HG03159 (cell line): ENCODE measurements at regions not wholly inside any gene's neighbourhood (a gene's known extent, or its start where the extent isn't known, plus 50 kb on each side); places are given as distances from the start of the nearest gene placed in this dataset.

Experiments used
- ATAC-seq: cut with Tn5 transposase; IDR thresholded peaks from one replicate; pipeline ENCODE4 v1.9.1; 2021; ENCODE audit warnings: mild to moderate bottlenecking, moderate library complexity; ENCODE audit not compliant: unreplicated experiment

- no peak for ATAC-seq
Observed at GRCh38 chr17:34099859-34100515, 155.1 kb upstream of the CCL2 start.

DNA sequence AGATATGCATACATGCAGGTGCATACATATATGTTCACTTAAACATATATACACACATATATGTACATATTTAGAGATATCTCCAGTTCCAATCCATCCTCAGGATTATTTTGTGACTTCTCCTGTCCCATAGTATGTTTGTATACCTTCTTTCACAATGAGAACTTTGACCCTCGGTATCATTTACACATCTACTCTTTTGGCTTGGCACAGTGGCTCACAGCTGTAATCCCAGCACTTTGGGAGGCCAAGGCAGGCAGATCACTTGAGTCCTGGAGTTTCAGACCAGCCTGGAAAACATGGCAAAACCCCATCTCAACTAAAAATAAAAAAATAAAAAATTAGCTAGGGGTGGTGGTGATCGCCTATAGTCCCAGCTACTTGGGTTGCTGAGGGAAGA lies 148.1 kb upstream of the CCL2 start:
- no peak for ATAC-seq

DNA sequence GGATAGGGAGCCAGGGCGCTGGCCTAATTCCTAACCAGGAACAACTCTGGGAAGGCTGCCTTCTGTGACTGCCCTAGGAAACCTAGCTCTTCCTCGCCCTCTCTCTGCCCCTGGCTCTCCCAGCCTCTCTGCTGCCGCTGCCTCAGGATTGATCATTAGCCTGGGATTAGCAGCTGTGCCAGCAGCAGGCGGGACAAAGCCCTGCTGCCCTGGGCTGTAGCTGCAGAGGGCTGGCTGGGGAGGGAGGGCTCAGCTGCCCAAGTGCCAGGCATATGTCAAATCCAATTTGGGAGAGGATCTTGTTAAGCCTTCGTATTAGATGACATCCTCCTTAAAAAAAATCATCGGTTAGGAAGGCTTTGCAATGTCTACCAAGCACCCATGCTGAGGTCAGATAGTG lies 144.8 kb upstream of the CCL2 start:
- no peak for ATAC-seq

- ATAC-seq, result no peak
Observed at GRCh38 chr17:34113089-34113488, 142.0 kb upstream of the CCL2 start.

GRCh38 chr17:34114174-34114573 lies 140.9 kb upstream of the CCL2 start:
- ATAC-seq, result no peak

- no peak for ATAC-seq
Observed at GRCh38 chr17:34116306-34116705, 138.8 kb upstream of the CCL2 start.

GRCh38 chr17:34117332-34117731 lies 137.8 kb upstream of the CCL2 start:
- no peak for ATAC-seq

GRCh38 chr17:34117811-34118210 lies 137.3 kb upstream of the CCL2 start:
- ATAC-seq, result no peak

- ATAC-seq, result no peak
Observed at GRCh38 chr17:34118564-34118963, 136.5 kb upstream of the CCL2 start.

- ATAC-seq, result no peak
Observed at GRCh38 chr17:34121311-34121710, 133.8 kb upstream of the CCL2 start.

- no peak for ATAC-seq
Observed at GRCh38 chr17:34122515-34122914, 132.6 kb upstream of the CCL2 start.

GRCh38 chr17:34125010-34125409 lies 130.1 kb upstream of the CCL2 start:
- ATAC-seq, result no peak

DNA sequence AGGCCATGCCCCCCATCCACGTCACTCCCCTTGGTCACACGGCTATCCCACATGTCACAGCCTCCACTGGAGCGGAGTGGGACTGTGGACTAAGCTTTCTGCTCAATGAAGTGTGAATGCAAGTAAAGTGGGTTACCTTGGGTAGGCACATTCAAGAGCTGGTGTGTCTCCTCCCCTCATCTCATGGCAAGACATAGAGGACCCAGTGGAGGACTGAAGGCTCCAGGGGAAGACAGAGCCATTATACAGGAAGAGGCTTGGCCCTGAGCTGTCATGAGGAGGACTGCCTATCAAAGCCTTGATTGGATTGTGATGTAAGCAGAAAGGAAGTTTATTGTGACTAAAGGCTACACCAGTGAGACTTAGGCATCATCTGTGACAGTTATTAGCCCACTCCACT lies 129.2 kb upstream of the CCL2 start:
- ATAC-seq, result no peak

DNA sequence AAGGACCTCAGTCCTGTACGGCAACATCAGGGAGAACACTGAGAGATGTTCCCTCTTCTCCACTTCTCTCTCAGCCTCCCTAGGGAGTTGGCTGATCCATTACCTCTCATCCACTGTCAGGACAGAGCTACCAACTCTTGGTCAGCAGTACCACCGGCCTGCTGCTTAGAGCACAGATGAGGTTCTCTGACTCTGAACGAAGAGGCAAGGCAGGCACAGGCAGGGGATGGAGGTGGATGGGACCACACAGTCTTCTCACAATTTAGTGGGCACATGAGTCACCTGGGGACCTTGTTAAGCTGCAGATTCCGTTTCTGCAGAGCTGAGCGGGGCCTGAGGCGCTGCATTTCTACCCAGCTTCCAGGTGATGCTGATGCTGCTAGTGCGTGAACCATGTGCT lies 128.6 kb upstream of the CCL2 start:
- ATAC-seq, result no peak

GRCh38 chr17:34126965-34127364 lies 128.1 kb upstream of the CCL2 start:
- ATAC-seq, result no peak

- ATAC-seq, result no peak
Observed at GRCh38 chr17:34130544-34130943, 124.5 kb upstream of the CCL2 start.

DNA sequence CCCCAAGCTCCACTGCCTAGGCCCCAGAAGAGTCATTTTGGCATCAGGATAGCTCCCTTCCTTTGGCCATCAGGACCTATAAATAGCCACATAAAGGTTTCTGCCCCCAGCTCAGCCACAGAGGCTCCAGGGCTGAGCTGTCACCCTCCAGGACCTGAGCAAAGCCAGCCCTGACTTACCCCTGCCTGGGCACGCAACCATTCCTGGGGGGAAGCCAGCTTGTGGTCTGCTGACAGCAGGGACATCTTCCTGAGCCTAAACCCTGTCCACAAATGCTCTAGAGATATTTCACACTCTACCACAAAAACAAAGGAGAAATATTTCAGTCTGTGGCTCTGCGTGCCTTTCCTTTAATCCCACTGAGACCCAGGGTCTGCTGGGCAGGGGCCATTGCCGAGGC lies 123.7 kb upstream of the CCL2 start:
- ATAC-seq, result no peak

GRCh38 chr17:34133350-34133749 lies 121.7 kb upstream of the CCL2 start:
- ATAC-seq, result no peak

GRCh38 chr17:34135841-34136240 lies 119.2 kb upstream of the CCL2 start:
- no peak for ATAC-seq

- no peak for ATAC-seq
Observed at GRCh38 chr17:34140006-34140405, 115.1 kb upstream of the CCL2 start.

DNA sequence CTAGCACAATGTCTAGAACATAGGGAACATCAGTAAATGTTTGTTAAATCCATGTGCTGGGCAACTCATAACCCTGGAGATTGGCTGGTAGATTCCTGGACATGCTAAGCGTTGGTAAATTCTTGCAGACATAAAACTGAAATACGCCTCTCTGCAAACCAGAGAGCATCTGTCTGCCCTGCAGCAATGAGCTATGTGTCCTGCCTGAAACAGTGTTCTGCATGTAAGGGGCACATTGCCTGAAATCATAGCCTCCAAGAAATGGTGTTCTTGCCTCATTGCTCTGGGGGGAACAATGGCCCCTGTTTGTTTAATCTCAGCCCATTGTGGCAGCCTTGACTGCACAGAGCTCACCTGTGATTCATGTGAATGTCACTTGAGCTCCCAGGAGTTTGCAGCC lies 113.5 kb upstream of the CCL2 start:
- ATAC-seq, result no peak

- ATAC-seq, result no peak
Observed at GRCh38 chr17:34143430-34143829, 111.7 kb upstream of the CCL2 start.

GRCh38 chr17:34146440-34147043 lies 108.5 kb upstream of the CCL2 start:
- no peak for ATAC-seq
